Glomerular visceral epithelial cell (primary cell): ENCODE measurements at regions not wholly inside any gene's neighbourhood (a gene's known extent, or its start where the extent isn't known, plus 50 kb on each side); places are given as distances from the start of the nearest gene placed in this dataset.

Source experiments
- DNase-seq: peaks from one replicate; pipeline ENCODE4 v3.0.0-alpha.2; 2016; ENCODE audit errors: extremely low spot score

GRCh38 chr12:107320033-107320928, 226.9 kb upstream of the CRY1 start:
- peak; percentile 79 for DNase-seq

DNA sequence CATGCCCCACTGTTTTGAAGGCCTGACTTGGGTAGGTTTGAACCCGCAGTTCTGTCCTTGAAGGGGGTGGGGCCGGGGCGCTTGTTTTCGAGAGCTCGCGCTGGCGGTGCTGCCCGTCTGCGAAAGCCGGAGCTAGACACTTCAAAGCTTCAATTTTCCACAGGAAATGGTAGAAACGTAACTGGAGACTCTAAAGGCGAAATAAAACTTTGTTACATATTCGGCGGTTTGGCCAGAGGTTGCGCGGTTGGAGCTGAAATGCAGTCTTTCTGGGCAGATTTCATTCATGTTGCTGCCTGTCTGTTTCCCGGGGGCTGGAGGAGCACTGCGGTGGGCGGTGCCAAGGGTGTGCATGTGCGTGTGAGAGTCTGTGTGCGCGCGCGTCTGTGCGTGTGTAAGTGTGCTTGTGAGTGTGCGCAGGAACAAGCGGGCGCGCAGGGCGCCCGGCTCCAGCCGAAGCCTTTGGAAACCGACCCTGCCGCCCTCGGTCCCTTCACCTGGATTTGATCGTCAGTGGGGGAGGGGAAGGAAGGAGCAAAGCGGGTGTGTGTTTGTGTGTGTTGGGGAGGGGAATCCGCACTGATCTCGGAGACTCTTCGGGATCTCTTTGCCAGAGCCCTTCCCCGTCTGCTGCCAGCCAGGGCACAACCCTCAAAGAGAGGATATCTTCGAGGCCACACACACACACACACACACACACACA, 227.7 kb upstream of the CRY1 start:
- peak; percentile 45 for DNase-seq

GRCh38 chr12:107322063-107322462, 228.7 kb upstream of the CRY1 start:
- no peak for DNase-seq

DNA sequence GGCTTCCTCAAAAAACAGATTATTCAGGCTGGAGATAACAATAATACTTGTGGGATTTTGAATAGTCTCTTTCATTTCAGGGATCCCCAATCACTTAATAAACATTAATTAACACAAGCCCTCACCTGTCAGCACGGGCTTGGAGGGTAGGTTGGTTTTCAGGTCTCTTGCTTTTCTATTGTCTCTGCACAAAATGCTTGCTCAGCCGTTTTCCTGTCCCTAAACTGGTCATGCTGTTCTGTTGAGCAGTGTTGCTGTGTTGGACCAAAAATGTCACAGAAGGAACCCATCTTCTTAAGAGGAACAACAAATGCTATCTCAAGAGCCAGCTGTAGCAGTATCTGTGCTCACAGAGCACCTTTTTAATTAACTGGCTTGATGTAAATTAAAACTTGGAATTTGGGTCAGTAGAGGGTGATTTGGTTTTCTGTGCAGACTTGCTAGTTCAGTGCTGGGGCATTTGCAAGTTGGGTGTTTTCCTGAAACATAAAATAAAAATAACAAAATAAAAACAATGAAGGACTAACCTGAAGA, 231.8 kb upstream of the CRY1 start:
- no peak for DNase-seq

- DNase-seq = no peak
These were observed 232.9 kb upstream of the CRY1 start for GRCh38 chr12:107326237-107326636.

DNA sequence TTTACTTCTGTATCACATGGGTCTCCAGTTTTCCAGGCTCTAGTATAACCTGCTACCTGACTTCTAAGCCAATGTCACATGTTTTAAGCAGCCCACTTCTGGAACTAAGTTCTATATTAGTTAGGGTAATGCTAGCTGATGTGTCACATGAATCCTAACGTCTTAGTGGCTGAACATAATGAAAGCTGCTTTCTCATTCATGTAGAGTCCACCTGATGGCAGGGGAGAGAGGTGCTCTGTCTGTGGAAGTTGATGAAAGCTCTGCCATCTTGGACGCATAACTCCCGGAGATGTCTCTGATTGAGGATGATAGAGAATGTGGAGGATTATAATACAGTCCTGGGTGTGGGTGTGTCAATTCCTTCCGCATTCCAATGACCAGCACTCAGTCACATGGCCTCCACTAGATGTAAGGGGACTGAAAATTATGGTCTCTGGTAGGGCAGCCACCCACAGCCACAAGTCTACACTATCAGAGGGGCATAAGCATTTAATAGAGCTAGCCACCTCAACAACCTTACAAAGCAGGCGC, 234.4 kb upstream of the CRY1 start:
- DNase-seq = no peak

DNA sequence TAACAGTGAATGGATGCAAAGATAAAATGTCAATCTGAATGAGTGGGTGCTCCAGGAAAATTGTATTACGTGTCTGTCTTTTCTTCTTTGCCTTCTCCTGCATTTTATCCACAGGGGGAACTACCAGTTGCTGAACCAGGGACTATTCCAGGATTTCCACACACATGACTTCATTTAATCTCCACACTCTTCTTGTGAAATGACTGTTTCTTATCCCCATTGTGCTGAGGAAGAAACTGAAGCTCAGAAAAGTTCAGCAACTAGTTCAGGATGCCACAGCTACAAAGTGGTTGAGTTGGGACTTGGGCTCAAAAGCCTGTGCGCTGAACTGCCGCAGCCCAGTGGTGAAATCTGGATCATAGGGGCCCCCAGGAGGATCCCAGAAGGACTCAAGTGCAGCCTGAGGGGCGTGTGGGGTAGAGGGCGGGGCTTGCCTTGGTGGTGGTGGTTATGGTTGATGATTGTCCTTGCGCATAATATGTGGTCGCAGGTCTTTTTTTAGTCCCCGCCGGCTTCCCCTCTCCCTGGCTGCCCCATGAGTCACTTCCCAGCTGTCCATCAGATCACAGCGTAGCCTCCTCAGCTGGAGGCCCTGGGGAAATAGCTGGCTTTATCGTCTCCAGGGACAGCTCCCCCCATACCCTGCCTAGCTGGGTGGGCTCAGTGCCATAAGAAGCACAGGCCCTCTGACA, 235.2 kb upstream of the CRY1 start:
- peak; percentile 95 for DNase-seq

GRCh38 chr12:107329569-107330324, 236.4 kb upstream of the CRY1 start:
- DNase-seq = peak; percentile 26

DNA sequence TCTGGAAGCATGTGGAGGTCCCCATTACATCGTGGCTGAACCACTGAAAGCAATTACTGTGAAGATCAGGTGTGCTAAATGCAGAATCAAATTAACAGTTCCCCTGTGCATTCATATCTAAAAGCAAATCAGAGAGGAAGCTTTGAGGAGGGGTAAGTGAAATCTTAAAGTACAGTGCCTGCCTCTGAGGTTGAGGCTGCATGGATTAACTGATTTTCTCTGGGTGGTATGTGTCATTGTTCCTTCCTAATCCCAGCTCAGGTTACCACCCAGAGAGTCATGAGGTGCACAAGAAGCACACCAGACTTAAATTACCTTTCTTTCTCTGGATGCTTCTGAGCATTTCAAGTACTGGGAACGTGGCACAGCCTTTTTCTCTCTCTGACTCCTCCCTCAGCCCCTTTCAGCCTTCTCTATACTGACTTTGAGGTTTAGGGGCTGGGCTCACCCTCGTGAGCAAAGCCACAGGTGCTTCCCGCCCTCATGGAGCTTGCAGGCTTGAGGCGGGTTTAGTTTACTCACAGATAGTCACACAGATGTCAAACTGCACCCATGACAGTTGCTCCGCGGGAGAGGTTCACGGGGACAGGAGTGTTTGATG, 237.6 kb upstream of the CRY1 start:
- DNase-seq = peak; percentile 28

GRCh38 chr12:107331471-107331870, 238.1 kb upstream of the CRY1 start:
- DNase-seq = no peak

GRCh38 chr12:107331912-107332311, 238.6 kb upstream of the CRY1 start:
- DNase-seq = peak; percentile 31

- no peak for DNase-seq
These were observed 239.4 kb upstream of the CRY1 start for GRCh38 chr12:107332743-107333142.

DNA sequence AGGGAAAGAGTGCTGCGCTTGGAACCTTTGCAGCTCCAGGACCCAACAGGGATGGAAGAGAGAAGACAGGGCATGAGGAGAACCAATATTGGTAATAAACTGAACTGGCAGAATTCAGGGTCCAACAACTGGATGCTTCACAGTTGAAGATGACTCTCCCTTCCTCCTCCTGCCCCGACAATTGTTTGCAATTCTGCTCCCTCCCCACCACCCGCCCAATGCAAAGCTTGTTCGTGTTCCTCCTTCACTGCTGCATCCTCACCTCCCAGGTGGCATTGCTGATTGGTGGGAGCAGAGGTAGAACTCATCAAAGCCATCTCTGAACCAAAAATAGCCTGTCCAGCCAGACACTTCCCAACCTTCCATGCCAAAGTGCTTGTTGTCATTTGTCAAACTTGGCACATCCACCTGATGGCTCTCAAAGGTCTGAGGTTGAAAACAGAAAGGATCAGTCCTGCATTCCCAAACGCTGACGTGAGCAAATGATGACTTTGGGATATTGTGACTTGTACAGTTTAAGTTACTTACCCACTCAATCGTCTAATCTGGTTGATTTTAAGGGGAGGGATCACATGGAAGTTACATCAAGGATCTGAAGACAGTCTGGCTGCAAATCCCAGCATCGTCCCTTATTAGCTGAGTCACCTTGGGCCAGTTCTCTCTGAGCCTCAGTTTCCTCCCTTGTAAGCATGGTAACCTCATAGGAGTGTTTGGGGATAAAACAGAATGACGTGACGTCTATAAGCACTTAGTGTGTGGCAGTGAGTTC, 242.6 kb upstream of the CRY1 start:
- peak; percentile 88 for DNase-seq

GRCh38 chr12:107336695-107337094, 243.3 kb upstream of the CRY1 start:
- peak; percentile 47 for DNase-seq

- peak; percentile 71 for DNase-seq
These were observed 244.2 kb upstream of the CRY1 start for GRCh38 chr12:107337346-107338095.

DNA sequence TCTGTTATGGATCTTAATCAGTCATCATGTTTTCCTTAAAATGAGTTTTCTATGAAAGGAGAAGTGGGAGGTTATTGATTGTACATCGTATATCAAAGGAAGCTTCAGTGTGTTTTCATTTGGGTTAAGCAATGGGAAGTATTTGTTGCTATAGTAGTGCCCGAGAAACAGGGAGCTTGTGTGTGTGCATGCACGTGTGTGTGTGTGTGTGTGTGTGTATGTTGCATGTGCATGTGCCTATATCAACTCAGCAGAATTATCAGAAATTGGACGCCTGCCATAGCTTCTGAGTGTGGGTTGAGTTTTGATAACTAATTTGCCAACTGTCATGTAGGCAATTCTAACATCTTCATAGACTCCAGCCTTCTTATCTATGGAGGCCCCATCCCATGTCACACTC, 246.1 kb upstream of the CRY1 start:
- no peak for DNase-seq

DNA sequence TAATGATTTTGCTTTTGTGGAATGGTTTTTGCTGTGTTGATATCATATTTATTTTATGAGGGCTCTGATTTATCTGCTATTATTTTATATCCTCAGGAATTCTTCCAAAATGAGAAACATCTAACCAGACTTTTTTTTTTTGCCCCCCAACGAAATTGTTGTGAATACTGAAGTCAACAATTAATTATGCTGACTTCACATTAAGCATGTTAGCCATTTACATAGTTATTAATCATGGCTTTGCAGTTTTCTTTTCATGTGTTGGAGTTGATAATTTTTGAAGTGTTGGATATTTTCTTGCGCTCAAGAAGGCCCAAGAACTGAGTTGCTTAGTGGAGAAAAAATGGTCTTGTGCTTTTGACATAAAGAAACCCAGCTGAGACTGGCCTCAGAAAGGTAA, 246.6 kb upstream of the CRY1 start:
- DNase-seq = no peak

GRCh38 chr12:107340898-107341297, 247.5 kb upstream of the CRY1 start:
- DNase-seq = no peak
